8988T (cell line): ENCODE measurements at regions not wholly inside any gene's neighbourhood (a gene's known extent, or its start where the extent isn't known, plus 50 kb on each side); places are given as distances from the start of the nearest gene placed in this dataset.
"Not testable (repeated sequence)": the region's sequence is repeated elsewhere in the genome, so short reads cannot be mapped to it uniquely, and the experiment has no call there.

Experiments used
- DNase-seq: peaks from one replicate; pipeline ENCODE4 v3.0.0; 2011

DNA sequence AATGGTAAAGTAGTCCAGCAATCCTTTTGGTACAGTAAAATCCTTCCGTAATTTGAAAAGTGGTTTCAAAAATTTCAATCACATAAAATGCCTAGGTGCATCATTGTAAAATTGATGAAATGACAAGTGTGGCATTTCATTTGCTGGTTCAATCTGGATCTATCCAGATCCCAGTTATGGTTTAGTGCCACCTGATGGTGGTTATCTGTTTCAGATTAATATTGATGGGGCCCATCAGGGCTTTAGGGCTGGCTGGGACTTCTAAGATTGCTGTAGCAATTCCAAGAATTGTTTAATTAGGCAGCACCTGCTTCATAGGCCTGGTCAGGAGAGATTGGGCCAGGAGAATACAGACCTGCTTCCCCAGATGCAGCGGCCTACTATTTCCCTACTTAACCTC is 55.5 kb upstream of the PIK3C3 start:
- DNase-seq = no peak

DNA sequence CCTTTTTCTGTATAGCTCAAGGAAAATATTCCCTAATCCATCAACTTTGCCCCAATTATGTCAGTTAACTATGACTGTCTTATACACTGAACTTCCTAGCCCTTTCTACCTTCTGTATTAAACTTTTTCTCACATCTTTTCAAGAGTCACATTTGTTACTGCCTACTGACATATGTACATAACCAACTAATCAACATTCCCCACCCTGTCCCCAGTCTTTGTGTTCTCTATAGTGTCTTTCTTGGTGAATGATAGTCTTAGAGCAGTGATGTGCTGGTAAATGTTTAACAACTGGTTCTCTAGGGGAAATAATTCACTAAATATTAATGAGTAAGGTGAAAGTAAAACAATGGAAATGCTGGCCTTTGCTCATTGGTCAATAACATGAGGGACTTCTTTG is 61.6 kb upstream of the PIK3C3 start:
- no peak for DNase-seq

DNA sequence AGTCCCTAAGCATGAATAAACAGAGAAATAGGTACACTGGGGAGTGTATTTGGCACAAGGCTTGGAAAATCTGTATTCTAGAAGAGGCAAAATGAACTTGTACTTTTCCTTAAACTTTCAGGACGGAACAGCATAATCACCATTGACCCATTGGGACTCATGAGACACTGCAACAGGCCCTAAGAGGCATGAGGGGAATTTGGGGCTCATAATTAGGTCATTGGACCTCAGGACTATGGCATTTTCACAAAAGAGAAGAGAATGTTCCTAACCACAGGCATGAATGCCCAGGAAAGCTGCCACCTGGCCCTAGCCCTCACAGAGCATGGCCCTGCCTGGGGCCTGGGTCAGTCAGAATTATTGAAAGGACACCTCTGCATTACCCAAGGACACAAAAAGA is 67.9 kb upstream of the PIK3C3 start:
- DNase-seq = no peak

DNA sequence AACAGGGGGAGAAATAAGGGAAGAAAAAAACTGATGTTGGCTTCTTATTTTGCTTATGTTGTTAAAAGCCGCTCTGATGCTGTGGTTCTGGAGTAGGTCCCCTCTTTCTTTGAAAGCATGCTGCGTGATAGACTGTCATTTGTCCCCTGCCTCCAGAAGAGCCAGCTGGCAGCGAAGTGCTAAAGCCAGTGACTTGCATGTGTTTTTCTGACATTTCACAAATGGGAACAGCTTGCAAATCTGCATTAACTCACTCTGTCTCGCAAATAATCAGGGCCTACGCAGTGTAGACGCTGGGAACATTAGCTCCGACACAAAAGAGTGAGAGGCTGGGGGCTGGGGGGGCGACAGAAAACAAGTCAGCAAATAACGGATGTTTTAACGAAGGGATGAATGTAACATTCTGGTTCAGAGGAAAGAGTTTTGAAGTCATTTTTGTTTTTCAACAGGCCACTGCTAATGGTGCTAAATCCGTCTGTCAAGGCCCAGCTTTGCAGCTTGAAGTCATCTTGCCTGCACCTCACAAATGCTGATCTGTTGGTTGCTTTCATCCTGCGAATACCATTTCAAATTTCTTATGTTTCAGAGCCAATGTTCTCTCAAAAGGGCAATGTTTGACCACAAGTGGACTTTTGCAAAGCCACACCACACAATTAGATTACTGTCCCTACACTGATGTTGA is 68.8 kb upstream of the PIK3C3 start:
- DNase-seq = no peak

DNA sequence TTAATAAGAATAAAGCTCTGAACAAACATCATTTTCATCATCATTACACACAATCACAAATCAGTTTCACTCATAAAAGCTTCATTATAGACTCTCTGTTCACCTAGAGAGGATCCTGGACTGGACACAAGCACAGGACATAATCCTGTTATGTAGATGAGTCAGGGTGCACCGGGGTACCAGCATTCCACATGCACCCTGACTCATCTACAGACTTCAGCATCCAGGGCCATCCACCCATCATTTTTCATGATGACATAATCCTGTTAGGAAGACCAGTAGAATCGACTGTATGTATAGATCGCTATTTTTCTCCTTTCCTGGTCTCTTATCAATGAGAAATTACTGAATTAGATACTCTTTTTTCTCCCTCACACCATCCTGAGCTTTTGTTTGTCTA is 73.7 kb upstream of the PIK3C3 start:
- no peak for DNase-seq

DNA sequence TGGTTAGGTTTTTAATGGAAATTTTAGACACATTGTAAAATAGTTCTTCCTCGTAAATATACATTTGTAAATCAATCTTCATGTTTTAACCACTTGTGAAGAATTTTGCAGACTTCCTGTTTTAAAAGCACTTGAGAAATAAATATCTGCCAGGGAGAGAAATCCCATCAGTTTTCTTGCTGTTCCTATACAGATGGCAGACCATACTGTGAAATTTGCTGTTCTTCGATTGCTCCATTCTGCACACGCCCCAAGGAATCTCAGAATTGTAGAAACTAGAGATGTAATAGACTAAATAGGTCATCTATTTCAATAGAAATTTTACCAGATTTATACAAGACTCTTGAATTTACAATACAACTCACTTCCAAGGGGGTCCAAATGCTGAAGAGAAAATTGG is 75.8 kb upstream of the PIK3C3 start:
- DNase-seq = no peak

DNA sequence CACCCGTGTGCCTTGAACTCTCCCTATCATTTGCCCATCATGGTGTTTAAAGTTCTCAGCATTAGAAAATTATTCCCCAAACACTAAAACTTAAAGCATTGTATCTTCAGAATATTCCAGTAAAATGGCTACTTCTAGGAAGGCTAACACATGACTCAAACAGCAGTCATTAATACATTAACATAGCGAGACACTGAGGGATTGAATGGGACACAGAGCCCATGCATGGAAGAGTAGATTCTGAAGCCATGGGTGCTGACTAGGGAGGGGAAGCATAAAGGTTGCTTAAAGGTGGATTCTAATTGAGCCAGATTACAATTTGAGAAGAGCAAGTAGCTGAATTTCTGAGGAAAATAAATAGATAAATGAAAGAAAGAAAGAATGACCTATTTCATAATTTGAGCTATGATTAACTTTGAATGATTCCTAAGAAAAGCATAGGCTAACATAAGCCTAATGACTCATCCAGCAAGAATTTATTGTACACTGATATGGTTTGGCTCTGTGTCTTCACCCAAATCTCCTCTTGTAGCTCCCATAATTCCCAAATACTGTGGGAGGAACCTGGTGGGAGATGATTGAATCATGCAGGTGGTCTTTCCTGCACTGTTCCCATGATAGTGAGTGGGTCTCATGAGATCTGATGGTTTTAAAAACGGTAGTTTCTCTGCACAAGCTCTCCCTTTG is 79.8 kb upstream of the PIK3C3 start:
- no peak for DNase-seq

DNA sequence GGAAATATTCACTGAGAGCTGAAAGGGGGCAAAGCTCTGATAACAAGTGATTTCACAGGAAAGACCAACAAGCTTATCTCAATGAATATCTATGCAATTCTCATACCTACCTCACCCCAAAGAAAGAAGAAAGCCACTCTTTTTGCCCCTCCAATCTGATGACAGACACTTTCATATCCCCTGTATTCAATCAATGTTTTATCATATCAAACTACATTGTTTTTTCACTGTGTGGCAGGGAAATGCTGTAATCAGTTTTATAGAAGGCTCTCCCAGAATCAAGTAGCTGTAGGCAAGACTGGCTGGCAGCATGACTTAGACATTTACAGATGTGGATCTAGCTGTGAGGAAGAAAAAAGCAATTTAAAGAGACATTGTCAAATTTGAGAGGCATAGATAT is 81.3 kb upstream of the PIK3C3 start:
- no peak for DNase-seq

DNA sequence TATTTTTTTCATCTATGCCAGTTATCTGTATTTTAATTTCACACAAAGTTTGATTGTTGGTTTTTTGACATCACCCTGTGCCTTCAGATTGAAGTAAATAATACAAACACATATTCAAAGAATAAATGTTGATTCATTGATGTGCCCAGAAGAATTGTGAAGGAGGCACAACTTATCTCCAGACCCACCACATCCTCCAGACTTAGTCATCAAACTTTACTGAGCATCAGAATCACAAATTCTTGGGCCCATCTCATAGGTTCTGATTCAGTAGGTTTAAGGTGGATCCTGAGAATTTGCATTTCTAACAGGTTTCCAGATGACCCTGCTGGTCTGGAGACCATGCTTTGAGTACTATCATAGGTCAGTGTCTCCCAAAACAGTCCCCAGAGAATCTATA is 82.8 kb upstream of the PIK3C3 start:
- DNase-seq = no peak

DNA sequence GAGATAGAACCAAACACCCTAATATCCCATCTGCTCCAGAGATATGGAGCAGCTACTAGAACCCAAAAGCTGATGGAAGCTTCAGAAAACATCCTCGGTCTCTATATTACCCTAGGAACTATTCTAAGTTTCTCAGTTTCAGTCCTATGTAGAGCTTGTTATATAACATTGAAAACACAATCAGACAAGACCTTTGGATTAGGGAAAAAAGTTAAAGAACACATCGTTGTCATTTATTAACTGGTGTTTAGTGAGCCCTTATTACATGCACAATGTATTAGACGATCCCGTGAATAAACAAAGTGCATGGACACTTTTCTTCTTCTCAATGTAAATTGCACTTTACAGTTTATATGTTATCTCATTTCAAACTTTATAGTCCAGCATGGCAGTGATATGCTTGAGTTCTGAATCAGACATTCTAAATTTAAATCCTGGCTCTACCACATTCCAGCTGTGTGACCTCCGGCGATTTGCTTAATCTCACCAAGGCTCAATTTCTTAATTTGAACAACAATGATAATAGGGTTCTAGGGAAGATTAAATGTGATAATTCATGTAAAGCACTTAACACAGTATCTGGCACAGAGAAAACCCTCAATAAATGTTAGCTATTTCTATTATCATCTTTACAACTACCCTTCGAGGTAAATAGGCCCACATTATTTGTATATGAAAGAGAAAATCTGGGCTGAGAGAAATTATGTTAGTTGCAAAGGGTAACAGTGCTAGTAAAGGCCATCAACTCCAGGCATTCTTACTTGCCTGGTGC is 83.6 kb upstream of the PIK3C3 start:
- no peak for DNase-seq

DNA sequence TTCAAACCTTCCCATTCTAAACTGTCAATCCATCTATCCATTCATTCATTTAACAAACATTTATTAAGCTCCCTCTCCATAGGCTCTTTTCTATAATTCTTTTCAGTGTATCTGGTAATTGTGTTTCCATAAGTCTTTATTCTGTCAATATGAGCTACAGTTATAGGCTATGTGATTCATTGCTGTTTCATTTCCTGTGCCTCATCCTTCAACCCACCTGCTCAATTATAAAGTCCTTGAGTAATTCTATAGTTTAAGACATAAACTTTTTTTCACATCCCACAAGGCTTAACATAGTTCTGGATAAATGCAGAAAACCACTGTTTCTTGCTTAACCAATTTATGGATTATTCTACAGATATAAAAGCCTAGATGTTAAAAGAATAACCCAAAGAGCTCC is 84.2 kb upstream of the PIK3C3 start:
- DNase-seq = no peak

DNA sequence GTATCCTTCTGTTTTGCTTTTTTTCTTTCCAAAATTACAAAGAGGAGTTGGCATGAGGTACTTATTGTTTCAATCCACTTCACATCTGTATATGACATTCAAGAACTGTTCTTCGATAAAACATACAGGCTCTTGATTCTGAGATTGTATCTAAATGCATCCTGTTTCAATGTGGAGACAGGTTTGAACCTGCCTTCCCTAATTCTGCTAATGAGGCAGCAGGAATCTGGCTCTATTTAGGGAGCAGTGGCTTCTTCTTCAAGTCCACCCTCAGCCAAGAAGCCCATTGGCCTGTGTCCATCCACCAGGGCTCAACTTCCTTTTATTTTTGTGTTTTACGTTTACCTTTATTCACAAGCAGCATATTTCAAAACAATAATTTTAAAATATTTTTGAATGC is 84.8 kb upstream of the PIK3C3 start:
- DNase-seq = no peak

DNA sequence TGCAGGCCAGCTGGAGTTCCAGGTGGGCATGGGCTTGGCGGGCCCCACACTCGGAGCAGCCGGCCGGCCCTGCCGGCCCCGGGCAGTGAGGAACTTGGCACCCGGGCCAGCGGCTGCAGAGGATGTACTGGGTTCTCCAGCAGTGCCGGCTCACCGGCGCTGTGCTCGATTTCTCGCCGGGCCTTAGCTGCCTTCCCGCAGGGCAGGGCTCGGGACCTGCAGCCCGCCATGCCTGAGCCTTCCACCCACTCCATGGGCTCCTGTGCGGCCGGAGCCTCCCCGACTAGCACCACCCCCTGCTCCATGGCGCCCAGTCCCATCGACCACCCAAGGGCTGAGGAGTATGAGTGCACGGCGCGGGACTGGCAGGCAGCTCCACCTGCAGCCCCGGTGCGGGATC is 89.2 kb upstream of the PIK3C3 start:
- not testable (repeated sequence) for DNase-seq

DNA sequence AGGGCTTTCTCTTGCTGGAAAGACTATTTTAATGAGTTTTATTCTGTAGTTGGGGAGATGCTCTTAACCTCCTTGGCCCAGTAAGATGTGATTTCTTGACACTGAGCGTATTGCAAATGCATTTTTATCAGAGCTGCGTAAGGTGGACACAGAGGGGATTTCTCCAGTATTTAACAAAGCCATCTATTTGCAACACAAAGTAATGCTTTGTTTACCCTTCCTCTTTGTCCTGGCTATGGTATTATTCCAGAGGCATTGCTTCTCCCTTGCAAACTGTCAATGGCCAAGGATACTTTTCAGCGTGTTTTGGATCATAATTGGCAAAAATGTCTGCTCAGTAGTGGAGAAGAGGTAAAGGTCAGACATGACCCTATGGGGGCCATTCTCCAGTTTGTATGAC is 90.8 kb upstream of the PIK3C3 start:
- DNase-seq = no peak

DNA sequence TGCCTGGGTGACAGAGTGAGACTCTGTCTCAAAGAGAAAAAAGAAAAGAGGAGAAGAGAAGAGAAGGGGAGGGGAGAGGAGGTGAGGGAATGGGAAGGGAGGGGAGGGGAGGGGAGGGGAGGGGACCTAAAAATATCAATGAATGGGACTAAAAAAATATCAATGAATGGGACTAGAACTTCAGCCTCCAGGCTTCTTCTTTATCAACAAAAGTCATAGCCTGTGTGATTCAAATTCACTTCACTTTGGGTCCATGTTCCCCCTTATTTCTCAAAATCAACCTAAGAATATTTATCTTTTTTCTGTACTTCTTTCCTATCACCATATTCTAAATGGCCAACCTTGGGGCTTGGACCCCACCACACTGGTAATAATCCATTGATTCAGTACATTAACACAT is 92.1 kb upstream of the PIK3C3 start:
- no peak for DNase-seq

DNA sequence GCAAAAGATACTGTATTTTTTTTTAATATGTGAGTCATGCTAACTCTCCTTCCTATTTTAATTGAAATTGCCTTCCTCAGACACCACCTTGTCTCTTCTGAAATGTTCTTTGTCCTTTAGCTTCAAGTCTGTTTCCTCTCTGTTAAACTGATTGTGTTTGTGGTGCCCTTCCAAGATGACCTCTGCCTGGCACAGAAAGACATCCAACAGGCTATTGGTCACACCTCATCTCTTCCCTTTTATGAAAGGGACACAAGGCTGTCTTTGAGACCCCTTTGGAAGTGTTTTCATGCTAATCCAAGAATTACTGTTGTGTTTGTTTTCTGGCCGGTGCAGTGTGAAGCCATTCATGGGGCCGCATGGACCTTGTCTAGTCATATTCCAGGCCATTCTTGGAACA is 94.0 kb upstream of the PIK3C3 start:
- DNase-seq = no peak

DNA sequence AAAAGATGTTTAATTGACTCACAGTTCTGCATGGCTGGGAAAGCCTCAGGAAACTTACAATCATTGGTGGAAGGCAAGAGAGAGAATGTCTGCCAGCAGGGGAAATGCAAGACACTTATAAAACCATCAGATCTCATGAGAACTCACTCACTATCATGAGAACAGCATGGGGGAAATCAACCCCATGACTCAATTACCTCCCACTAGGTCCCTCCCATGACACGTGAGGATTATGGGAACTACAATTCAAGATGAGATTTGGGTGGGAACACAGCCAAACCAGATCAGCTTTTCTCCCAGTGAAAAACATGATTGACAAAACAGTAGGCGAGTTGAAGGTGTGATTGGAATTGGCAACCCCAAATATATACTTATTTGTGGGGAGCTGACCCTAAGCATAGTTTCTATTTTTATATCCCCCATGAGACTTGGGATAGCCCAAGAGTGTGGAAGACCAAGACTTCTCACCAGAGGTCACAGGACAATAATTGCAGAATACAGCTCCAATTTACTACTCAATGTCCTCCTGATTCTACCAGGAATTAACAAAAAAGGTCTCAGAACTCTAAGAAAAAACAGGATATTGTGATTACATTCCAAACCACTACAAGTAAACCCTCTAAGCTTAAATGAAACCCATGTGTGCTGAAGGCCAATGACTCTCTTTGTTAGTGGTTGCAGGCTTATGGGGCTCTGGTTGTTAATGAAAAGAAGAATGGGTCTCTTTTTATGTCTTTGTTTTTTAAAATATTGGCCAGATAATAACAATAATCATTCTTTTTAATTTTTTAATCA is 96.1 kb upstream of the PIK3C3 start:
- DNase-seq = no peak

DNA sequence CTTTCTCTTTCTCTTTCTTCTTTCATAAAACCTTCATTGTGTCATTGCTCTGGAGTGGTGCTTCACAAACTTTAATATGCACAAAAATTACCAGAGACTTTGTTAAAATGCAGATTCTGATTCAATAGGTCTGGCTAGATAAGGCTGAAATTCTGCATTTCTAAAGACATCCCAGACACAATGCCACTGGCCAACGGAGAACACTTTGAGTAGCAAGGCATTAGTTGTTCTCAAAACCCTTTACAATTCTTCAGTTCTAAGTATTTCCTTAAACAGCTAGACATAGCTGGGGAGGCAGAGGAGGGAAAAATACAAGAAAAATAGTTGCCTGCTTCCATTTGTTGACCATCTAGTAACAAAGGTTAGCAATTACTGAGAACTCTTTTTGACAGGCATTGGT is 101.8 kb upstream of the PIK3C3 start:
- DNase-seq = no peak

DNA sequence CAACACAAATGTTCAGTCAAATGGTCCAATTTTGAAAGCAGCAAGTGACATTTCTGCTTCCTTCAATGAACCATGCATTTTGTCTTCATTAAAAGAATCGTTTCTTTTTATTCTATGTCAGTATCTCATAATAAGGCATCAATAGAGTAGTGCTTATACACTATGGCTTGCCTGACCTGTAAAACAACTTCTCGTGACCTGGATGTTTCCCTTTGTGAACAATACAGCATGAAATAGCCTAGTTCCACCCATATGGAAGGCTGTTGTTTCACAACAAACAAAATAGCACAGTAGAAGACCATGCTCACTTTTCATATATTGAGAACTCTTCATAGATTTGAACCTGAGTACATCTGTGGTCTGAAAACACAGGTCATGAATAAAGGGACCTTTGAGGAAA is 104.3 kb upstream of the PIK3C3 start:
- DNase-seq = no peak

DNA sequence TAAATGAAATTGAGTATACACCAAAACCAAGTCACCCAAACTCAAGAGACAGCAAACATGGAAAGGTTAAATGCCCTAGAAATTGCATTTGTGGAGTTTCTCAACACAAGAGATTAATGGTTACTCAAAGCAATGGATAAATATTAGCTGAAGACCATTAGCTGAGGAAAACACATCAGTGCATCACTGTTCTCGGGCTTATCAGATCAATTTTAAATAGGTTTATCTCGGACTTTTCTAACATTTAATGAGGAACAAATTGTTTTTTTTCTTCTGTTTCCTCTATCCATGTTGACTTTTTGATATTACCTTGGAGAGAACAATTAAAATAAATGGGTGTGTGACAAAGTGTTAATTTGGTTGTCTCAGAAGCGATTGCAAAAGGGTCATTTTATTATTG is 105.4 kb upstream of the PIK3C3 start:
- no peak for DNase-seq

DNA sequence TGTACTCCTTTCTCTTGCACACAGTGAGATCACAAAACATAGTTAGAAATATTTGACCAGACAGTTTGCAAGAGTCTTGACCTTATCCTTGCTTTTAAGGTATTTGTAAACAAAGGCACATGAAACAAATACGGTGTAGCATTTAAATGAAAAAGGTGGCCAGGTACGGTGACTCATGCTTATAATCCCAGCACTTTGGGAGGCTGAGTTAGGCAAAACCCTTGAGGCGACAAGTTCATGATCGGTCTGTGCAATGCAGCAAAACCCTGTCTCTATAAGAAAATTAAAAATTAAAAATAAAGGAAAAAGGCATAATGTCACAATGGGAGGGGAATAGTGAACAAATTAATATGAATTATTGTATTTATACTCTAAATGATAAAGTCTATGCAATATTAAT is 109.5 kb upstream of the PIK3C3 start:
- DNase-seq = no peak

DNA sequence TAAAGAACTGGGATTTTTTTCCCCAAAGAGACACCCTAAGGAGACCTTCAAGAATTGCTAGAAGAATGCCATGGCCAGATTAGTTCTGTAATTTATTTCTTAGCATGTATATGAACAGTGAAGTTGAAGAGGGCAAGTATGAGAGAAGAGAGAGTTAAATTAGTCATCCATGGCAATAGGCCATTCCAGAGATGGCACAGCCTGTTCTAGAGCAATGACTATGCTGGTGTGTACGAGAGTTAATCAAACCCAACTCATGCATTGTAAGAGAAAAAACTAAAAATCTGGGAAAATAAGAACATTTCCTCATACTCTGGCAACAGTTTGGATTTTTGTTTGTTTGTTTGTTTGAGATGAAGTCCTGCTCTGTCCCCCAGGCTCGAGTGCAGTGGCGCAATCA is 112.1 kb upstream of the PIK3C3 start:
- no peak for DNase-seq
